PC-9 (cell line): ENCODE measurements at regions not wholly inside any gene's neighbourhood (a gene's known extent, or its start where the extent isn't known, plus 50 kb on each side); places are given as distances from the start of the nearest gene placed in this dataset.

Source experiments
- EZH2 ChIP-seq: fragments of 200-600 bp; sonication (generic); IDR thresholded peaks from 2 replicates; pipeline ENCODE4 v1.8.0; 2017; ENCODE audit warnings: antibody characterized with exemption, low read depth
- TF ChIP-seq, protein P1 (sequence below): fragments of 200-600 bp; sonication (generic); conservative IDR thresholded peaks from 2 replicates; pipeline ENCODE4 v1.6.1; 2017; ENCODE audit warnings: mixed run types, antibody characterized with exemption, mild to moderate bottlenecking, moderate library complexity

DNA sequence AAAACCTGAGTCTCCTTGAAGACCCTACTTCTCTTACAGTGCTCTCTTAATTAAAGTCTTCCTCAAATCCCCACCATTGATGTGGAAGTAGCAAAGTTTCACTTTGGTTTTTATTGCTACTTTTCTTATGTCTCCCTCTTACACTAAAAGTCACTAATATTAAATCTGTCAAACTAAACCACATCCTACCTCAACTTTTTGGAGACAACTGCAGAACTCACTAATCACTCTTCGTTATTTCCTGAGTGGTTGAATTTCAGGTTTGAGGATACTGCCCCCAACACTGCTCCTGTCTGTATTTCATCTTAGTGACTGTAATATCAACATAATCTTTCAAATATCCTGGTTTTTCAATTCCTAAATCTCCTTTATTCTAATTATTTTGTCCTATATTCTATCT, 213.0 kb upstream of the PDE3A start:
- TF ChIP-seq, protein P1, sequence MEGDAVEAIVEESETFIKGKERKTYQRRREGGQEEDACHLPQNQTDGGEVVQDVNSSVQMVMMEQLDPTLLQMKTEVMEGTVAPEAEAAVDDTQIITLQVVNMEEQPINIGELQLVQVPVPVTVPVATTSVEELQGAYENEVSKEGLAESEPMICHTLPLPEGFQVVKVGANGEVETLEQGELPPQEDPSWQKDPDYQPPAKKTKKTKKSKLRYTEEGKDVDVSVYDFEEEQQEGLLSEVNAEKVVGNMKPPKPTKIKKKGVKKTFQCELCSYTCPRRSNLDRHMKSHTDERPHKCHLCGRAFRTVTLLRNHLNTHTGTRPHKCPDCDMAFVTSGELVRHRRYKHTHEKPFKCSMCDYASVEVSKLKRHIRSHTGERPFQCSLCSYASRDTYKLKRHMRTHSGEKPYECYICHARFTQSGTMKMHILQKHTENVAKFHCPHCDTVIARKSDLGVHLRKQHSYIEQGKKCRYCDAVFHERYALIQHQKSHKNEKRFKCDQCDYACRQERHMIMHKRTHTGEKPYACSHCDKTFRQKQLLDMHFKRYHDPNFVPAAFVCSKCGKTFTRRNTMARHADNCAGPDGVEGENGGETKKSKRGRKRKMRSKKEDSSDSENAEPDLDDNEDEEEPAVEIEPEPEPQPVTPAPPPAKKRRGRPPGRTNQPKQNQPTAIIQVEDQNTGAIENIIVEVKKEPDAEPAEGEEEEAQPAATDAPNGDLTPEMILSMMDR: no peak
- TF ChIP-seq EZH2: no peak
